Sigmoid colon (tissue), 6 donors: ENCODE measurements at regions not wholly inside any gene's neighbourhood (a gene's known extent, or its start where the extent isn't known, plus 50 kb on each side); places are given as distances from the start of the nearest gene placed in this dataset.

ENCODE experiments used
- DNase-seq: peaks from one replicate; pipeline ENCODE4 v3.0.0-alpha.2; 2019
- H3K27ac ChIP-seq, 4 donors: fragments of 200-600 bp; sonication (generic); one replicate each; pipeline ENCODE4 v1.5.1; 2016 to 2019; ENCODE audit warnings: mild to moderate bottlenecking in 1 of 4
- H3K27me3 ChIP-seq, 3 donors: fragments of 200-600 bp; sonication (generic); one replicate each; pipeline ENCODE4 v1.5.1; 2019; ENCODE audit warnings: mild to moderate bottlenecking in 1 of 3
- H3K36me3 ChIP-seq, 4 donors: fragments of 200-600 bp; sonication (generic); one replicate each; pipeline ENCODE4 v1.5.1; 2016 to 2019
- H3K4me1 ChIP-seq, 4 donors: fragments of 200-600 bp; sonication (generic); one replicate each; pipeline ENCODE4 v1.5.1; 2017 to 2019
- H3K4me3 ChIP-seq, 4 donors: fragments of 200-600 bp; sonication (generic); one replicate each; pipeline ENCODE4 v1.5.1; 2017 to 2019; ENCODE audit warnings: mild to moderate bottlenecking in 2 of 4, moderate library complexity in 1 of 4
- H3K9me3 ChIP-seq, 4 donors: fragments of 200-600 bp in 3 of 4; sonication (generic) in 3 of 4; one replicate each; pipeline versions ENCODE4 v1.5.1 to v1.6.1; 2013 to 2019
- CTCF ChIP-seq, 4 experiments: fragments of 450-650 bp in 3 of 4; fragments of 200-600 bp in 1 of 4; IDR thresholded peaks; one replicate each; pipeline ENCODE4 v1.5.1; 2016 to 2019; ENCODE audit warnings: antibody characterized with exemption in 4 of 4, mild to moderate bottlenecking in 3 of 4, moderate library complexity in 2 of 4
- EP300 ChIP-seq, 4 donors: sonication (generic); formaldehyde crosslinking; IDR thresholded peaks; one replicate each; pipeline ENCODE4 v1.6.1; 2017; ENCODE audit warnings: antibody characterized with exemption in 4 of 4
- POLR2A ChIP-seq, 2 donors: fragments of 450-650 bp; IDR thresholded peaks; one replicate each; pipeline ENCODE4 v1.6.1; 2016; ENCODE audit warnings: antibody characterized with exemption in 2 of 2, mild to moderate bottlenecking in 2 of 2, moderate library complexity in 2 of 2
- POLR2AphosphoS5 ChIP-seq, 4 donors: sonication (generic); formaldehyde crosslinking; IDR thresholded peaks; one replicate each; pipeline ENCODE4 v1.6.1; 2017; ENCODE audit warnings: antibody characterized with exemption in 4 of 4
- WGBS, 2 donors: extraction: QIAGEN DNeasy Blood & Tissue Kit; methylation state at CpG; one replicate each; pipeline ENCODE4 v1.1.7; 2013; 5-methylcytosine and 5-hydroxymethylcytosine counted together
- intact Hi-C: fragments of 100-400 bp; cut with DNase I; formaldehyde crosslinking; loops from one replicate; pipeline ENCODE4 v1.15.1; 2023
- donor health status: healthy with polysubstance abuse.
- donor health status: healthy.

- H3K27ac ChIP-seq = no peak overlapping the region
- H3K27me3 ChIP-seq = no peaks in the 10 kb centered on the region
- no peak for TF ChIP-seq POLR2A (IDR thresholded peaks at IDR 0.05)
- TF ChIP-seq EP300 (IDR thresholded peaks at IDR 0.05) = no peak
- no peak for TF ChIP-seq POLR2AphosphoS5 (IDR thresholded peaks at IDR 0.05)
- no peak for TF ChIP-seq CTCF (IDR thresholded peaks at IDR 0.05)
- peaks cover 0 to 9% (median 4%) of the 10 kb centered on the region in 4 donors for H3K4me1 ChIP-seq
- intact Hi-C loops = no loop called here
- H3K9me3 ChIP-seq = no peaks in the 10 kb centered on the region
- 96 to 97% methylated on average over 12 of the region's 12 CpGs for WGBS, 2 donors
- H3K36me3 ChIP-seq = no peaks in the 10 kb centered on the region
- no peak for DNase-seq
- no peak overlapping the region for H3K4me3 ChIP-seq
Measured at GRCh38 chr15:70226337-70226980, 128.7 kb upstream of the TLE3 start.

GRCh38 chr15:70225416-70225815 lies 127.7 kb upstream of the TLE3 start:
- H3K36me3 ChIP-seq = no peaks in the 10 kb centered on the region
- intact Hi-C loops = no loop called here
- H3K27ac ChIP-seq = no peak overlapping the region
- TF ChIP-seq EP300 (IDR thresholded peaks at IDR 0.05) (no peak), POLR2AphosphoS5 (IDR thresholded peaks at IDR 0.05) (no peak), POLR2A (IDR thresholded peaks at IDR 0.05) (no peak), CTCF (IDR thresholded peaks at IDR 0.05) (no peak)
- DNase-seq = no peak
- 44 to 83% methylated on average over 9 of the region's 9 CpGs for WGBS, 2 donors
- H3K27me3 ChIP-seq = no peaks in the 10 kb centered on the region
- H3K9me3 ChIP-seq = no peaks in the 10 kb centered on the region
- peaks cover 0 to 9% (median 4%) of the 10 kb centered on the region in 4 donors for H3K4me1 ChIP-seq
- H3K4me3 ChIP-seq = no peak overlapping the region

- intact Hi-C loops = no loop called here
- WGBS, 2 donors = 84% methylated on average over 2 of the region's 2 CpGs
- Histone ChIP-seq H3K27ac (no peak overlapping the region), H3K4me3 (no peak overlapping the region), H3K27me3 (no peaks in the 10 kb centered on the region), H3K36me3 (no peaks in the 10 kb centered on the region), H3K4me1 (peaks cover 0 to 9% (median 4%) of the 10 kb centered on the region in 4 donors), H3K9me3 (no peaks in the 10 kb centered on the region)
- TF ChIP-seq CTCF (IDR thresholded peaks at IDR 0.05) = no peak
- no peak for TF ChIP-seq POLR2AphosphoS5 (IDR thresholded peaks at IDR 0.05)
- TF ChIP-seq POLR2A (IDR thresholded peaks at IDR 0.05) = no peak
- no peak for TF ChIP-seq EP300 (IDR thresholded peaks at IDR 0.05)
- no peak for DNase-seq
Measured at GRCh38 chr15:70222606-70223005, 124.9 kb upstream of the TLE3 start.

GRCh38 chr15:70220490-70221096 lies 122.9 kb upstream of the TLE3 start:
- intact Hi-C loops = no loop called here
- Histone ChIP-seq H3K36me3 (no peaks in the 10 kb centered on the region), H3K27me3 (no peaks in the 10 kb centered on the region), H3K4me1 (peaks cover 0 to 9% (median 4%) of the 10 kb centered on the region in 4 donors), H3K27ac (no peak overlapping the region), H3K9me3 (no peaks in the 10 kb centered on the region), H3K4me3 (no peak overlapping the region)
- DNase-seq = no peak
- TF ChIP-seq POLR2A (IDR thresholded peaks at IDR 0.05) = no peak
- TF ChIP-seq CTCF (IDR thresholded peaks at IDR 0.05) = no peak
- TF ChIP-seq EP300 (IDR thresholded peaks at IDR 0.05) = no peak
- no peak for TF ChIP-seq POLR2AphosphoS5 (IDR thresholded peaks at IDR 0.05)
- 86 to 87% methylated on average over 6 of the region's 6 CpGs for WGBS, 2 donors
